ENCODE measurements at regions not wholly inside any gene's neighbourhood (a gene's known extent, or its start where the extent isn't known, plus 50 kb on each side); places are given as distances from the start of the nearest gene placed in this dataset.

DNA sequence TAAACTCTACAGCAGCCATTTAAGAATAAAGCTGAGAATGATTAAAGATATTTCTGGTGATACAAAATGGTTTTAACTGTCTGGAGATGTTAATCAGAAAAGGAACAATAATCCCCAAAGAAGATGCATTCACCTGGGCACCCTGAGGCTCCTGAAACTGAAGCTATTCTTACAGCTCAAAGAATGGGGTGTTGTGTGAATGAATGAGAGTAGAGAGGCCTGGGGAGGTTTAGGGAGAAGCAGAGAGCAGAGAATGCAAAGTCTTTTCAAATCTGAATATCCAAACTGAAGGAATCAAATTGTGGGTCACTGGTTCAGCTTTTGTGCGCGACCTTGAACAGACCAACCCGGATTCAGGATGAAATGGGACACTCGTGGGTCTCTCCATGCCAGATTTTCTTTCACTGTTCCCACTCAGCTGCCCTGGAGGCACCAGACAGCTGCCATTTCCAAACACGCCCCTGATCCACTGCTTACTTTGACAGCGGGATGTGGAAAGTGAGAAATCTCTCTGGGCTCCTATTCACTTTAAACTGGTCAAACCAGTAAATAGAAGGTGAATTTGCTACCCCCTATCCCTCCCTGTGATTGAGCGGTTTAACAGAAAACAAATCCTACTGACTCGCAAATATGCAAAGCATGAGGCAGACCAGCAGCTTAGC lies 485.5 kb upstream of the THBS1 start:
- Histone ChIP-seq H3K27ac (ENCODE audit: low read depth, low read length) (peak overlapping the region; percentile 41; the same call in 1 of the 2 replicates), H2AK5ac (ENCODE audit: low read depth, low read length) (no peak overlapping the region), H3K4ac (replicated peaks; ENCODE audit: insufficient read length, low read depth, low read length) (no peak overlapping the region), H3K56ac (replicated peaks; ENCODE audit: insufficient read length, low read depth, low read length) (no peak overlapping the region), H3K79me2 (ENCODE audit: control insufficient read depth in 1 of 2, insufficient read depth in 2 of 2, low read length in 2 of 2) (no peaks in the 10 kb centered on the region), H2AFZ (ENCODE audit: low read length) (0 out of 2 replicates have a peak overlapping the region, but pooled peaks have one; percentile 30), H3K27me3 (replicated peaks in 1 of 4; ENCODE audit: control insufficient read depth in 3 of 4, extremely low read depth in 1 of 4, insufficient read depth in 3 of 4, low read length in 3 of 4) (no peaks in the 10 kb centered on the region), H4K91ac (replicated peaks; ENCODE audit: insufficient read length, low read length) (no peak overlapping the region), H3K4me3 (ENCODE audit: extremely low read depth in 1 of 4, insufficient read depth in 2 of 4, low read depth in 3 of 4, low read length in 4 of 4) (peak overlapping the region in 1 of 4 experiments; percentile 21; a peak in 3 of 8 replicates), H3K79me1 (ENCODE audit: low read depth, low read length) (no peaks in the 10 kb centered on the region), H4K8ac (ENCODE audit: extremely low read depth, insufficient read depth, low read length) (no peak overlapping the region), H3K4me2 (ENCODE audit: insufficient read depth in 1 of 2, low read depth in 2 of 2, low read length in 2 of 2) (peak overlapping the region; percentile 54 to 56; a peak in 3 of 4 replicates), H3K9ac (replicated peaks in 1 of 4; ENCODE audit: extremely low read depth in 1 of 4, low read depth in 3 of 4, low read length in 3 of 4) (no peak overlapping the region), H2BK20ac (ENCODE audit: low read length) (no peak overlapping the region), H3K9me3 (ENCODE audit: insufficient read depth in 2 of 2, low read depth in 1 of 2, low read length in 1 of 2) (no peaks in the 10 kb centered on the region), H4K5ac (ENCODE audit: insufficient read length, low read depth, low read length) (peak overlapping the region; percentile 73), H2BK12ac (ENCODE audit: low read depth, low read length) (no peak overlapping the region), H3K14ac (ENCODE audit: insufficient read length) (no peak overlapping the region), H2BK5ac (ENCODE audit: low read depth, low read length) (no peak overlapping the region), H3K36me3 (ENCODE audit: control insufficient read depth in 2 of 4, insufficient read depth in 4 of 4, low read length in 3 of 4) (no peaks in the 10 kb centered on the region), H2BK15ac (ENCODE audit: low read length) (no peak overlapping the region), H3K23me2 (ENCODE audit: low read depth, low read length) (no peaks in the 10 kb centered on the region), H3K4me1 (replicated peaks in 1 of 4; ENCODE audit: control insufficient read depth in 3 of 4, insufficient read depth in 4 of 4, low read length in 3 of 4) (peaks cover 0 to 18% (median 10%) of the 10 kb centered on the region in 4 experiments; a peak in 6 of 7 replicates), H4K20me1 (replicated peaks in 1 of 2; ENCODE audit: control insufficient read depth in 1 of 2, insufficient read depth in 2 of 2, low read length in 2 of 2) (no peaks in the 10 kb centered on the region), H3K23ac (ENCODE audit: insufficient read length) (no peak overlapping the region), H2BK120ac (replicated peaks; ENCODE audit: low read depth, low read length) (no peak overlapping the region), H3K18ac (ENCODE audit: extremely low read depth, low read length) (no peak overlapping the region; the same call in 1 of the 2 replicates)
- FAIRE-seq (peak; percentile 78), DNase-seq (ENCODE audit: low read depth in 1 of 2, low spot score in 2 of 2) (no peak)
- ChIA-PET CTCF (ENCODE audit: partially characterized antibody) (interaction anchor here (0.6 to 2.2 kb wide), 2 partner anchors 30 to 268 kb away, joined by 3 to 5 read pairs; no protein-coding TSS in a partner anchor), POLR2A (ENCODE audit: partially characterized antibody) (interaction anchor here (1.7 kb wide), 1 partner anchor 486 kb away, joined by 7 read pairs; the partner anchor contains the start of gene THBS1)
- WGBS, 2 experiments (ENCODE audit: extremely low coverage in 1 of 2, insufficient coverage in 1 of 2, insufficient read length in 1 of 2, insufficient replicate concordance in 2 of 2, low coverage in 1 of 2, low lambda C conversion rate in 2 of 2, missing lambda C conversion rate in 1 of 2), result 26% methylated on average over 8 of the region's 8 CpGs; no CpG with 5 or more reads in 1 of the 2 experiments
- TF ChIP-seq, protein P1, sequence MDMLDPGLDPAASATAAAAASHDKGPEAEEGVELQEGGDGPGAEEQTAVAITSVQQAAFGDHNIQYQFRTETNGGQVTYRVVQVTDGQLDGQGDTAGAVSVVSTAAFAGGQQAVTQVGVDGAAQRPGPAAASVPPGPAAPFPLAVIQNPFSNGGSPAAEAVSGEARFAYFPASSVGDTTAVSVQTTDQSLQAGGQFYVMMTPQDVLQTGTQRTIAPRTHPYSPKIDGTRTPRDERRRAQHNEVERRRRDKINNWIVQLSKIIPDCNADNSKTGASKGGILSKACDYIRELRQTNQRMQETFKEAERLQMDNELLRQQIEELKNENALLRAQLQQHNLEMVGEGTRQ (IDR thresholded peaks at IDR 0.05; ENCODE audit: low read length), result no peak
- TF ChIP-seq CTBP2 (IDR thresholded peaks at IDR 0.05; ENCODE audit: borderline replicate concordance, insufficient read depth, insufficient read length, low read length), result no peak
- peak; percentile 26 for TF ChIP-seq KDM4A (IDR thresholded peaks at IDR 0.05; ENCODE audit: low read depth, low read length, severe bottlenecking)
- no peak for TF ChIP-seq SIN3A (conservative IDR thresholded peaks at IDR 0.05 in 1 of 2, IDR thresholded peaks at IDR 0.05 in 1 of 2; ENCODE audit: low read depth in 1 of 2, low read length in 2 of 2)
- no peak for TF ChIP-seq JUND (IDR thresholded peaks at IDR 0.05; ENCODE audit: low read length)
- TF ChIP-seq SP1 (IDR thresholded peaks at IDR 0.05; ENCODE audit: low read depth, low read length), result peak; percentile 71; the same call in 1 of the 2 replicates
- TF ChIP-seq HDAC2 (IDR thresholded peaks at IDR 0.05; ENCODE audit: borderline replicate concordance in 1 of 2, low read depth in 2 of 2, low read length in 2 of 2), result peak in 1 of 2 experiments; percentile 68; a peak in 1 of 4 replicates
- TF ChIP-seq RNF2 (IDR thresholded peaks at IDR 0.05; ENCODE audit: borderline replicate concordance, low read depth, low read length, missing control alignments, poor library complexity, severe bottlenecking), result no peak
- TF ChIP-seq NRF1 (IDR thresholded peaks at IDR 0.05; ENCODE audit: low read depth, low read length), result no peak
- TF ChIP-seq JUN (IDR thresholded peaks at IDR 0.05; ENCODE audit: low read depth, low read length), result no peak
